Left lung (tissue), 4 donors: ENCODE measurements at regions not wholly inside any gene's neighbourhood (a gene's known extent, or its start where the extent isn't known, plus 50 kb on each side); places are given as distances from the start of the nearest gene placed in this dataset.
A peak's percentile ranks its signal among the peaks of the same experiment; 100 is the strongest.

Source experiments
- ATAC-seq: fragments of 200-7000 bp; cut with Tn5 transposase; one replicate; pipeline ENCODE4 v1.9.1; 2020; ENCODE audit warnings: moderate library complexity
- DNase-seq, 4 donors: peaks; one replicate each; pipeline ENCODE4 v3.0.0-alpha.2; 2013 to 2020
- H3K27ac ChIP-seq, 2 donors: fragments of 200-600 bp; sonication (generic) in 1 of 2; one replicate each; pipeline versions ENCODE4 v1.5.0 to v1.8.0; 2020 to 2021
- H3K27me3 ChIP-seq, 2 donors: fragments of 200-600 bp; sonication (generic) in 1 of 2; one replicate each; pipeline versions ENCODE4 v1.5.0 to v1.8.0; 2020 to 2021
- H3K36me3 ChIP-seq, 2 donors: fragments of 200-600 bp; sonication (generic) in 1 of 2; one replicate each; pipeline versions ENCODE4 v1.5.0 to v1.8.0; 2020 to 2021
- H3K4me1 ChIP-seq, 2 donors: fragments of 200-600 bp; one replicate each; pipeline ENCODE4 v1.8.0; 2021
- H3K4me3 ChIP-seq, 2 donors: fragments of 200-600 bp; sonication (generic) in 1 of 2; one replicate each; pipeline versions ENCODE4 v1.5.0 to v1.8.0; 2020 to 2021; ENCODE audit warnings: mild to moderate bottlenecking in 1 of 2
- H3K9me3 ChIP-seq, 2 donors: fragments of 200-600 bp; sonication (generic) in 1 of 2; one replicate each; pipeline versions ENCODE4 v1.5.0 to v1.8.0; 2020 to 2021
- CTCF ChIP-seq, 2 donors: fragments of 200-600 bp; sonication (generic) in 1 of 2; IDR thresholded peaks; one replicate each; pipeline versions ENCODE4 v1.5.0 to v1.8.0; 2021; ENCODE audit warnings: antibody characterized with exemption in 2 of 2
- intact Hi-C, 2 donors: fragments of 100-400 bp; cut with DNase I; formaldehyde crosslinking; loops; one replicate each; pipeline versions ENCODE4 v1.11.2 to v1.14.2; 2022
- donor health status: DM: no; HTN: yes; CAD: no.
- donor health status: DM: no; HTN: no; CAD: no.

- no peak for TF ChIP-seq CTCF (IDR thresholded peaks at IDR 0.05)
- H3K27ac ChIP-seq, result no peak overlapping the region
- H3K9me3 ChIP-seq, result no peaks in the 10 kb centered on the region
- H3K4me1 ChIP-seq, result no peaks in the 10 kb centered on the region
- no peaks in the 10 kb centered on the region for H3K27me3 ChIP-seq
- no peak overlapping the region for H3K4me3 ChIP-seq
- intact Hi-C loops, result no loop called here
- ATAC-seq, result no peak
- no peak for DNase-seq
- H3K36me3 ChIP-seq, result no peaks in the 10 kb centered on the region
Measured at GRCh38 chr4:104772849-104773248, 278.2 kb upstream of the CXXC4 start.

- intact Hi-C loops, result no loop called here
- Histone ChIP-seq H3K27me3 (no peaks in the 10 kb centered on the region), H3K36me3 (no peaks in the 10 kb centered on the region), H3K9me3 (no peaks in the 10 kb centered on the region), H3K4me3 (no peak overlapping the region), H3K4me1 (no peaks in the 10 kb centered on the region), H3K27ac (no peak overlapping the region)
- no peak for TF ChIP-seq CTCF (IDR thresholded peaks at IDR 0.05)
- ATAC-seq (no peak), DNase-seq (no peak)
Measured at GRCh38 chr4:104795264-104795939, 300.7 kb upstream of the CXXC4 start.

GRCh38 chr4:104811727-104812126, 317.0 kb upstream of the CXXC4 start:
- Histone ChIP-seq H3K9me3 (peaks cover 0 to under 1% of the 10 kb centered on the region in 2 donors), H3K4me1 (no peaks in the 10 kb centered on the region), H3K27ac (no peak overlapping the region), H3K36me3 (no peaks in the 10 kb centered on the region), H3K4me3 (no peak overlapping the region), H3K27me3 (no peaks in the 10 kb centered on the region)
- intact Hi-C loops, result no loop called here
- DNase-seq (no peak), ATAC-seq (no peak)
- no peak for TF ChIP-seq CTCF (IDR thresholded peaks at IDR 0.05)

GRCh38 chr4:104815665-104816064, 321.0 kb upstream of the CXXC4 start:
- intact Hi-C loops, result no loop called here
- no peak for TF ChIP-seq CTCF (IDR thresholded peaks at IDR 0.05)
- no peak overlapping the region for H3K27ac ChIP-seq
- H3K9me3 ChIP-seq, result no peaks in the 10 kb centered on the region
- no peaks in the 10 kb centered on the region for H3K27me3 ChIP-seq
- no peaks in the 10 kb centered on the region for H3K4me1 ChIP-seq
- DNase-seq, result peak in 2 of 4 donors; percentile 20 to 59
- H3K36me3 ChIP-seq, result no peaks in the 10 kb centered on the region
- peak; percentile 75 for ATAC-seq
- H3K4me3 ChIP-seq, result no peak overlapping the region

- no peak for DNase-seq
- Histone ChIP-seq H3K27ac (no peak overlapping the region), H3K4me1 (no peaks in the 10 kb centered on the region), H3K27me3 (no peaks in the 10 kb centered on the region), H3K9me3 (no peaks in the 10 kb centered on the region), H3K36me3 (no peaks in the 10 kb centered on the region), H3K4me3 (no peak overlapping the region)
- intact Hi-C loops, result no loop called here
- no peak for TF ChIP-seq CTCF (IDR thresholded peaks at IDR 0.05)
- ATAC-seq, result no peak
Measured at GRCh38 chr4:104818579-104818978, 323.9 kb upstream of the CXXC4 start.
